ENCODE measurements at regions not wholly inside any gene's neighbourhood (a gene's known extent, or its start where the extent isn't known, plus 50 kb on each side); places are given as distances from the start of the nearest gene placed in this dataset.

- no peak overlapping the region for H3K4me3 ChIP-seq (ENCODE audit: low read depth, low read length, poor library complexity, severe bottlenecking)
- H3K27me3 ChIP-seq (replicated peaks; ENCODE audit: insufficient read depth, low read depth, low read length, poor library complexity): no peaks in the 10 kb centered on the region
- CTCF ChIA-PET: no interaction called here
- H3K4me1 ChIP-seq (ENCODE audit: insufficient read depth, low read length, poor library complexity, severe bottlenecking): no peaks in the 10 kb centered on the region
- no TSS peak for BruUV-seq (replicated peaks)
- H3K36me3 ChIP-seq (ENCODE audit: insufficient read depth, low read length, poor library complexity, severe bottlenecking): no peaks in the 10 kb centered on the region
- POLR2A ChIA-PET (ENCODE audit: low non-redundant PET): no interaction called here
- no peak overlapping the region for H3K27ac ChIP-seq (ENCODE audit: low read depth, low read length, poor library complexity, severe bottlenecking)
- intact Hi-C loops (cut with micrococcal nuclease; ENCODE audit: unreplicated experiment): no loop called here
- H3K9me3 ChIP-seq (ENCODE audit: low read depth, low read length, poor library complexity, severe bottlenecking): no peaks in the 10 kb centered on the region
- DNase-seq (ENCODE audit: low spot score): no peak
- no peak for TF ChIP-seq EZH2 (IDR thresholded peaks at IDR 0.05; ENCODE audit: borderline replicate concordance, low read depth, low read length, poor library complexity, severe bottlenecking)
Observed at GRCh38 chr7:153290066-153290465, 530.5 kb downstream of the ACTR3B start.

- POLR2A ChIA-PET (ENCODE audit: low non-redundant PET): no interaction called here
- CTCF ChIA-PET: no interaction called here
- TF ChIP-seq CTCF (conservative IDR thresholded peaks at IDR 0.05; ENCODE audit: low read depth, low read length) (no peak), EZH2 (IDR thresholded peaks at IDR 0.05; ENCODE audit: borderline replicate concordance, low read depth, low read length, poor library complexity, severe bottlenecking) (no peak)
Observed at GRCh38 chr7:153297141-153297540, 537.6 kb downstream of the ACTR3B start.

GRCh38 chr7:153301936-153302335 lies 542.4 kb downstream of the ACTR3B start:
- H3K4me1 ChIP-seq (ENCODE audit: insufficient read depth, low read length, poor library complexity, severe bottlenecking): no peaks in the 10 kb centered on the region
- H3K9me3 ChIP-seq (ENCODE audit: low read depth, low read length, poor library complexity, severe bottlenecking): peaks cover 9% of the 10 kb centered on the region
- intact Hi-C loops (cut with micrococcal nuclease; ENCODE audit: unreplicated experiment): no loop called here
- H3K27ac ChIP-seq (ENCODE audit: low read depth, low read length, poor library complexity, severe bottlenecking): no peak overlapping the region
- CTCF ChIA-PET: no interaction called here
- no TSS peak for BruUV-seq (replicated peaks)
- H3K36me3 ChIP-seq (ENCODE audit: insufficient read depth, low read length, poor library complexity, severe bottlenecking): no peaks in the 10 kb centered on the region
- POLR2A ChIA-PET (ENCODE audit: low non-redundant PET): no interaction called here
- no peak overlapping the region for H3K4me3 ChIP-seq (ENCODE audit: low read depth, low read length, poor library complexity, severe bottlenecking)
- TF ChIP-seq EZH2 (IDR thresholded peaks at IDR 0.05; ENCODE audit: borderline replicate concordance, low read depth, low read length, poor library complexity, severe bottlenecking) (no peak), CTCF (conservative IDR thresholded peaks at IDR 0.05; ENCODE audit: low read depth, low read length) (no peak)
- no peak for DNase-seq (ENCODE audit: low spot score)
- no peaks in the 10 kb centered on the region for H3K27me3 ChIP-seq (replicated peaks; ENCODE audit: insufficient read depth, low read depth, low read length, poor library complexity)

More at GRCh38 chr7:153297141-153297540, 537.6 kb downstream of the ACTR3B start:
- no peak overlapping the region for H3K4me3 ChIP-seq (ENCODE audit: low read depth, low read length, poor library complexity, severe bottlenecking)
- BruUV-seq (replicated peaks): no TSS peak
- no peaks in the 10 kb centered on the region for H3K9me3 ChIP-seq (ENCODE audit: low read depth, low read length, poor library complexity, severe bottlenecking)
- H3K36me3 ChIP-seq (ENCODE audit: insufficient read depth, low read length, poor library complexity, severe bottlenecking): no peaks in the 10 kb centered on the region
- H3K4me1 ChIP-seq (ENCODE audit: insufficient read depth, low read length, poor library complexity, severe bottlenecking): no peaks in the 10 kb centered on the region
- intact Hi-C loops (cut with micrococcal nuclease; ENCODE audit: unreplicated experiment): no loop called here
- H3K27ac ChIP-seq (ENCODE audit: low read depth, low read length, poor library complexity, severe bottlenecking): no peak overlapping the region
- H3K27me3 ChIP-seq (replicated peaks; ENCODE audit: insufficient read depth, low read depth, low read length, poor library complexity): no peaks in the 10 kb centered on the region
- DNase-seq (ENCODE audit: low spot score): no peak

GRCh38 chr7:153320005-153320404 lies 560.5 kb downstream of the ACTR3B start:
- no TSS peak for BruUV-seq (replicated peaks)
- ChIA-PET POLR2A (ENCODE audit: low non-redundant PET) (no interaction called here), CTCF (no interaction called here)
- Histone ChIP-seq H3K27me3 (replicated peaks; ENCODE audit: insufficient read depth, low read depth, low read length, poor library complexity) (no peaks in the 10 kb centered on the region), H3K4me1 (ENCODE audit: insufficient read depth, low read length, poor library complexity, severe bottlenecking) (no peaks in the 10 kb centered on the region), H3K4me3 (ENCODE audit: low read depth, low read length, poor library complexity, severe bottlenecking) (no peak overlapping the region), H3K27ac (ENCODE audit: low read depth, low read length, poor library complexity, severe bottlenecking) (no peak overlapping the region), H3K36me3 (ENCODE audit: insufficient read depth, low read length, poor library complexity, severe bottlenecking) (no peaks in the 10 kb centered on the region), H3K9me3 (ENCODE audit: low read depth, low read length, poor library complexity, severe bottlenecking) (no peaks in the 10 kb centered on the region)
- no peak for DNase-seq (ENCODE audit: low spot score)
- no peak for TF ChIP-seq EZH2 (IDR thresholded peaks at IDR 0.05; ENCODE audit: borderline replicate concordance, low read depth, low read length, poor library complexity, severe bottlenecking)
- no peak for TF ChIP-seq CTCF (conservative IDR thresholded peaks at IDR 0.05; ENCODE audit: low read depth, low read length)
- intact Hi-C loops (cut with micrococcal nuclease; ENCODE audit: unreplicated experiment): no loop called here

Data from A673 (cell line).